Peyer's patch (tissue), 4 donors: ENCODE measurements at regions not wholly inside any gene's neighbourhood (a gene's known extent, or its start where the extent isn't known, plus 50 kb on each side); places are given as distances from the start of the nearest gene placed in this dataset.
"Not testable (repeated sequence)": the region's sequence is repeated elsewhere in the genome, so short reads cannot be mapped to it uniquely, and the experiment has no call there.

Source experiments
- DNase-seq, 3 donors: peaks; one replicate each; pipeline ENCODE4 v3.0.0-alpha.2; 2017 to 2019
- H3K27ac ChIP-seq, 4 donors: fragments of 200-600 bp; sonication (generic); one replicate each; pipeline ENCODE4 v1.5.1; 2016 to 2019
- H3K27me3 ChIP-seq, 2 donors: fragments of 200-600 bp; sonication (generic); one replicate each; pipeline ENCODE4 v1.5.1; 2019
- H3K36me3 ChIP-seq, 3 donors: fragments of 200-600 bp; sonication (generic); one replicate each; pipeline ENCODE4 v1.5.1; 2016 to 2019
- H3K4me1 ChIP-seq, 4 donors: fragments of 200-600 bp; sonication (generic); one replicate each; pipeline ENCODE4 v1.5.1; 2016 to 2019
- H3K4me3 ChIP-seq, 4 donors: fragments of 200-600 bp; sonication (generic); 1 replicate in 3 of 4; 2 replicates in 1 of 4; pipeline ENCODE4 v1.5.1; 2016 to 2019; ENCODE audit warnings: mild to moderate bottlenecking in 1 of 4
- H3K9me3 ChIP-seq, 4 donors: fragments of 200-600 bp; sonication (generic); one replicate each; pipeline ENCODE4 v1.5.1; 2016 to 2019; ENCODE audit warnings: mild to moderate bottlenecking in 1 of 4
- CTCF ChIP-seq, 6 experiments: fragments of 450-650 bp in 4 of 6; fragments of 200-600 bp in 2 of 6; sonication (generic) in 1 of 6; IDR thresholded peaks; one replicate each; pipeline ENCODE4 v1.5.1; 2017 to 2019; ENCODE audit warnings: antibody characterized with exemption in 6 of 6, mild to moderate bottlenecking in 3 of 6, moderate library complexity in 1 of 6
- POLR2A ChIP-seq, 2 donors: fragments of 450-650 bp; IDR thresholded peaks; one replicate each; pipeline ENCODE4 v1.5.1; 2017; ENCODE audit warnings: antibody characterized with exemption in 2 of 2, mild to moderate bottlenecking in 2 of 2, moderate library complexity in 2 of 2

DNA sequence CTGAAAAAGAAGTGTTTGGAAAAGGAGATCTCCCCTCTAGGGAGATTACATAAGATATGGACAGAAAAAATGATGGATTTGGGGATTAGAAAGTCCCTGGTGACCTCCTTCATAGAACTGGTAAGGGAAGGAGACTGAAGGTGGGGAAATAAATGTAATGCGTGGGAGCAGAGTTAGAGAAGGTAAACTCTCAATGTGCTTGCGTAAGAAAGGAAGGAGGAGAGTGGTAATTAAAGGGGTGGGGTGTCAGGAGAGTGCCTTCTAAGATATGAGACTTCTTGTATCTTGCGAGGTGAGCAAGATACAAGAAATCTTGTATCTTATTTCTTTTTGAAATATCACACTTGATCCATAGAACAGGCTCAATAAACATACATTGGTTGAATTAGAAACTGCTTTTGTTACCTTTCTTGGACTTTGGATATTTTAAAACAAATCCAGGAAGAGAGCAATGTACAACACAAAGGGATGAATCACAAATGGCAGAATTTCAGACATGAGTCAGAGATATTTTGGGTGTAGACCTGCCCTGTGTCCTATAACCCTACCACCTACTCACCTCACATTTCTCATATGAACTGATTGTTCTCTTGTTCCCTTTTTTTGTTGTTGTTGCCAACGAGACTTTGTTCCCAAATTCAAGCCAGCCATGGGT, 342.4 kb downstream of the INSIG2 start:
- Histone ChIP-seq H3K4me1 (no peaks in the 10 kb centered on the region), H3K36me3 (no peaks in the 10 kb centered on the region), H3K27ac (no peak overlapping the region), H3K27me3 (no peaks in the 10 kb centered on the region), H3K9me3 (no peaks in the 10 kb centered on the region), H3K4me3 (no peak overlapping the region)
- no peak for DNase-seq
- TF ChIP-seq POLR2A (IDR thresholded peaks at IDR 0.05) (no peak), CTCF (IDR thresholded peaks at IDR 0.05) (no peak)

- no peaks in the 10 kb centered on the region for H3K9me3 ChIP-seq
- no peak overlapping the region for H3K27ac ChIP-seq
- H3K36me3 ChIP-seq, result no peaks in the 10 kb centered on the region
- H3K27me3 ChIP-seq, result no peaks in the 10 kb centered on the region
- no peak for DNase-seq
- H3K4me3 ChIP-seq, result no peak overlapping the region
- no peak for TF ChIP-seq CTCF (IDR thresholded peaks at IDR 0.05)
- no peak for TF ChIP-seq POLR2A (IDR thresholded peaks at IDR 0.05)
- no peaks in the 10 kb centered on the region for H3K4me1 ChIP-seq
Observed at GRCh38 chr2:118425191-118425590, 336.9 kb downstream of the INSIG2 start.

- Histone ChIP-seq H3K36me3 (no peaks in the 10 kb centered on the region), H3K9me3 (no peaks in the 10 kb centered on the region), H3K4me1 (no peaks in the 10 kb centered on the region), H3K27me3 (no peaks in the 10 kb centered on the region), H3K4me3 (no peak overlapping the region), H3K27ac (no peak overlapping the region)
- TF ChIP-seq POLR2A (IDR thresholded peaks at IDR 0.05) (no peak), CTCF (IDR thresholded peaks at IDR 0.05) (no peak)
- no peak for DNase-seq
Observed at GRCh38 chr2:118423776-118424175, 335.5 kb downstream of the INSIG2 start.

DNA sequence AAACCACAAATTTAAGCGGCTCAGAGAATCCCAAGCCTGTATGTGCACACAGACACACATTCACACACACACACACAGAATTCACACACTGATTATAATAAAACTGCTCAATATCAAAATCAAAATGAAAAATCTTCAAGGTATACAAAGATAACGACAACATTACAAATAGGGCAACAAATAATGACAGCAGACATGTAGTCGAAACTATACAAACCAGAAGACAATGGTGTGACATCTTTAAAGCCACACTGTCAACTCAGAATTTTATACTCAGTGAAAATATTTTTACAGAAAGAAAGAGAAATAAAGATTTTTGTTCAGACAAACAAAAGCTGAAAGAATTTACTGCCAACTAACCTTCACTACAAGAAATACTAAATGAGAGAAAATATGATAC, 333.4 kb downstream of the INSIG2 start:
- Histone ChIP-seq H3K36me3 (no peaks in the 10 kb centered on the region), H3K4me3 (no peak overlapping the region), H3K9me3 (no peaks in the 10 kb centered on the region), H3K27ac (no peak overlapping the region), H3K27me3 (no peaks in the 10 kb centered on the region), H3K4me1 (no peaks in the 10 kb centered on the region)
- TF ChIP-seq POLR2A (IDR thresholded peaks at IDR 0.05) (no peak), CTCF (IDR thresholded peaks at IDR 0.05) (no peak)
- DNase-seq, result no peak

DNA sequence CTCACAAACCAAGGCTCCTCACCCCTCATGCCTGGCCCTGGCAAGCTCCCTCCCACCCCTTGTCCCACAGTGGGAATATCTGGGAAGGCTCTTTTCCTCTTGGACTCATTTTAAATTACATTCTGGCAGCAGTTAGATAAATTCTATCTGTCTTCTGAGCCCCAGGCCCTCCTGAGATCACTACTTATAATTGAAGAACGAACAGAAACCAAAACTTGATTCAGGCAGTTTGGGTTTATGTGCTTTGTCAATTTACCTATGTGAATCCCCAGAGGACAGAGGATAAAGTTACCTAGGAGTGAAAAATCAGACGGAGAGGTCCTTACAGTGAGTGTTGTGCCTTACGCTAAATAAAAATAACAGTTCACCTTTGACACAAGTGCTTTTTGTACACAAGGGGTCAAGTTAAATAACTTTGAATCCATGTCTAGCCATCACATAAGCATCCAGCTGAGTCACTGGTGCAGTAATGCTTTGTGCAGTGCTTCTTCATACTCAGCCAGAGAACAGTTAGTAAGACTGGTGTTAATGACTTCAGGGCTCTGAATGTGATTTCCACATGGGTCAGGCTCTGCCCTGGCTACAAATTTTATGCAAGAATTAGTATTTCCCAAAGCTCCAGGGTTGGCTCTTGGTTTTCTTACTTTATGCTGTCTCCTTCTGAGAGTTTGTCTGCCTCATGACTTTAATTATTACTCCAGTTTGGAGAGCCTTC, 329.3 kb downstream of the INSIG2 start:
- Histone ChIP-seq H3K4me3 (no peak overlapping the region), H3K9me3 (no peaks in the 10 kb centered on the region), H3K27me3 (no peaks in the 10 kb centered on the region), H3K4me1 (no peaks in the 10 kb centered on the region), H3K36me3 (no peaks in the 10 kb centered on the region), H3K27ac (no peak overlapping the region)
- no peak for TF ChIP-seq CTCF (IDR thresholded peaks at IDR 0.05)
- TF ChIP-seq POLR2A (IDR thresholded peaks at IDR 0.05), result no peak
- DNase-seq, result no peak

DNA sequence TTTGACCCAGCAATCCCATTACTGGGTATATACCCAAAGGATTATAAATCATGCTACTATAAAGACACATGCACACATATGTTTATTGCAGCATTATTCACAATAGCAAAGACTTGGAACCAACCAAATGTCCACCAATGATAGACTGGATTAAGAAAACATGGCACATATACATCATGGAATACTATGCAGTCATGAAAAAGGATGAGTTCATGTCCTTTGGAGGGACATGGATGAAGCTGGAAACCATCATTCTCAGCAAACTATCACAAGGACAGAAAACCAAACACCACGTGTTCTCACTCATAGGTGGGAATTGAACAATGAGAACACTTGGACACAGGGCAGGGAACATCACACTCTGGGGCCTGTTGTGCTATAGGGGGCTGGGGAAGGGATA, 326.9 kb downstream of the INSIG2 start:
- not testable (repeated sequence) for H3K27me3 ChIP-seq, H3K9me3 ChIP-seq, H3K36me3 ChIP-seq, H3K4me3 ChIP-seq, H3K27ac ChIP-seq, DNase-seq, H3K4me1 ChIP-seq
